K562 (cell line): ENCODE measurements at regions not wholly inside any gene's neighbourhood (a gene's known extent, or its start where the extent isn't known, plus 50 kb on each side); places are given as distances from the start of the nearest gene placed in this dataset.

ENCODE experiments used
- ELF1 ChIP-seq: fragments of 200-800 bp; sonication (Bioruptor generic); IDR thresholded peaks from 2 replicates; pipeline ENCODE4 v1.6.1; 2016; ENCODE audit warnings: missing genetic modification characterization, missing compliant biosample characterization
- ERF ChIP-seq: fragments of 450-650 bp; formaldehyde crosslinking; IDR thresholded peaks from 2 replicates; pipeline ENCODE4 v1.4.0; 2020; ENCODE audit warnings: mild to moderate bottlenecking, mixed read lengths
- FIP1L1 ChIP-seq: fragments of 200-400 bp; formaldehyde crosslinking; IDR thresholded peaks from 2 replicates; pipeline ENCODE4 v1.6.1; 2018; ENCODE audit warnings: mild to moderate bottlenecking, low read depth, low read length; ENCODE audit not compliant: poor library complexity, severe bottlenecking
- HDAC3 ChIP-seq: fragments of 450-650 bp; IDR thresholded peaks from 2 replicates; pipeline ENCODE4 v1.6.1; 2018; ENCODE audit warnings: borderline replicate concordance, mild to moderate bottlenecking, moderate library complexity; ENCODE audit not compliant: partially characterized antibody
- LCOR ChIP-seq: sonication (generic); formaldehyde crosslinking; IDR thresholded peaks from 2 replicates; pipeline ENCODE4 v1.8.0; 2022; ENCODE audit warnings: mild to moderate bottlenecking, missing genetic modification reagents
- NFIX ChIP-seq: fragments of 250-450 bp; sonication (Bioruptor Pico); IDR thresholded peaks from 2 replicates; pipeline ENCODE4 v1.4.0; 2020; ENCODE audit warnings: low read depth, mild to moderate bottlenecking, moderate library complexity
- NR2C2 ChIP-seq, 2 experiments: fragments of 200-800 bp in 1 of 2; sonication (Bioruptor generic) in 1 of 2; sonication (generic) in 1 of 2; formaldehyde crosslinking in 1 of 2; IDR thresholded peaks; 2 replicates each; pipeline versions ENCODE4 v1.6.1 to v1.8.0; 2016 to 2022; ENCODE audit warnings: mild to moderate bottlenecking in 1 of 2, missing compliant biosample characterization in 1 of 2, missing genetic modification characterization in 1 of 2, missing genetic modification reagents in 1 of 2
- NR4A1 ChIP-seq, 2 experiments: fragments of 250-450 bp in 1 of 2; fragments of 450-650 bp in 1 of 2; sonication (Bioruptor Pico) in 1 of 2; IDR thresholded peaks; 2 replicates each; pipeline versions ENCODE4 v1.4.0 to v1.6.1; 2016 to 2020; ENCODE audit warnings: mild to moderate bottlenecking in 2 of 2, missing compliant biosample characterization in 1 of 2, missing genetic modification characterization in 1 of 2, moderate library complexity in 1 of 2
- ZNF431 ChIP-seq: sonication (generic); formaldehyde crosslinking; IDR thresholded peaks from 2 replicates; pipeline ENCODE4 v1.8.0; 2022; ENCODE audit warnings: mild to moderate bottlenecking, missing genetic modification reagents
- TF ChIP-seq, protein P1 (sequence below): sonication (generic); formaldehyde crosslinking; IDR thresholded peaks from 2 replicates; pipeline ENCODE4 v1.8.0; 2022; ENCODE audit warnings: mild to moderate bottlenecking, missing genetic modification reagents
- TF ChIP-seq, protein P2 (sequence below): fragments of 250-450 bp; sonication (Bioruptor Pico); IDR thresholded peaks from 2 replicates; pipeline ENCODE4 v1.4.0; 2020; ENCODE audit warnings: mild to moderate bottlenecking, moderate library complexity
- TF ChIP-seq, protein P3 (sequence below): fragments of 450-650 bp; IDR thresholded peaks from 2 replicates; pipeline ENCODE4 v1.7.0; 2016; ENCODE audit warnings: borderline replicate concordance

DNA sequence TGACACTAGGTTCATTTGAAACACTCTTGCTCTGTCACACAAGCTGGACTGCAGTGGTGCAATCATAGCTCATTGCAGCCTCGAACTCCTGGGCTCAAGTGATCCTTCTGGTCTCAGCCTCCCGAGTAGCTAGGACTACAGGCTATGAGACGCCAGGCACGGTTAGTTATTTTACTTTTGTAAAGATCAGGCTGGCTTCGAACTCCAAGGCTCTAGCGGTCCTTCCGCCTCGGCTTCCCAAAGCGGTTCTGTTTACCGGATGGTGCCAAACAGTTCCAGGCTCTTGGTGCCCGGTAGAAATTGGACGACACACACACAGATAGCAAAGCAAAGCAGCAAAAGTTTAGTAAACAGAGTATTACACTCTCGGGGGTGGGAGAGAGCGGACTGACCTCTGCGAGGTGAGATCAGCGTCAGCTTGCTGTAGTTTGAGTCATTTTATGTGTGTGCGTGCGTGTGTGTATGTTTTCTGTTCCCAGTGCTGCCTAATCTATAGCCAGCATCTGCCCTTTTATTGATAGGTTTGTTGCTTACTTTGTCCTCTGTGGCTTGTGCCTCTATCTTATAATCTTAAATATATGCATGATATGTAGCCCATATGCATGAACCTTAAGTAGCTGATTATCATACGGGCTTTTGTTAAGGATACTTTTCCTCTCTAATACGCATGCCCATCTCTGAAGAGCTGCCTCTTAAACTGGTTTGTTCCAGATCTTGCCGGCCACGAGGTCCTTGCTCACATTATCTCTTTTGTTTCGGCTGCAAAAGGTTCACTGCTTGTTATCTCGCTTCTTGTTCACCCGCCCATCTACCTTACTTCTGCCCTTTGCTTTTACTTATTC, 75.2 kb downstream of the OR2B2 start (continued):
- TF ChIP-seq, protein P1, sequence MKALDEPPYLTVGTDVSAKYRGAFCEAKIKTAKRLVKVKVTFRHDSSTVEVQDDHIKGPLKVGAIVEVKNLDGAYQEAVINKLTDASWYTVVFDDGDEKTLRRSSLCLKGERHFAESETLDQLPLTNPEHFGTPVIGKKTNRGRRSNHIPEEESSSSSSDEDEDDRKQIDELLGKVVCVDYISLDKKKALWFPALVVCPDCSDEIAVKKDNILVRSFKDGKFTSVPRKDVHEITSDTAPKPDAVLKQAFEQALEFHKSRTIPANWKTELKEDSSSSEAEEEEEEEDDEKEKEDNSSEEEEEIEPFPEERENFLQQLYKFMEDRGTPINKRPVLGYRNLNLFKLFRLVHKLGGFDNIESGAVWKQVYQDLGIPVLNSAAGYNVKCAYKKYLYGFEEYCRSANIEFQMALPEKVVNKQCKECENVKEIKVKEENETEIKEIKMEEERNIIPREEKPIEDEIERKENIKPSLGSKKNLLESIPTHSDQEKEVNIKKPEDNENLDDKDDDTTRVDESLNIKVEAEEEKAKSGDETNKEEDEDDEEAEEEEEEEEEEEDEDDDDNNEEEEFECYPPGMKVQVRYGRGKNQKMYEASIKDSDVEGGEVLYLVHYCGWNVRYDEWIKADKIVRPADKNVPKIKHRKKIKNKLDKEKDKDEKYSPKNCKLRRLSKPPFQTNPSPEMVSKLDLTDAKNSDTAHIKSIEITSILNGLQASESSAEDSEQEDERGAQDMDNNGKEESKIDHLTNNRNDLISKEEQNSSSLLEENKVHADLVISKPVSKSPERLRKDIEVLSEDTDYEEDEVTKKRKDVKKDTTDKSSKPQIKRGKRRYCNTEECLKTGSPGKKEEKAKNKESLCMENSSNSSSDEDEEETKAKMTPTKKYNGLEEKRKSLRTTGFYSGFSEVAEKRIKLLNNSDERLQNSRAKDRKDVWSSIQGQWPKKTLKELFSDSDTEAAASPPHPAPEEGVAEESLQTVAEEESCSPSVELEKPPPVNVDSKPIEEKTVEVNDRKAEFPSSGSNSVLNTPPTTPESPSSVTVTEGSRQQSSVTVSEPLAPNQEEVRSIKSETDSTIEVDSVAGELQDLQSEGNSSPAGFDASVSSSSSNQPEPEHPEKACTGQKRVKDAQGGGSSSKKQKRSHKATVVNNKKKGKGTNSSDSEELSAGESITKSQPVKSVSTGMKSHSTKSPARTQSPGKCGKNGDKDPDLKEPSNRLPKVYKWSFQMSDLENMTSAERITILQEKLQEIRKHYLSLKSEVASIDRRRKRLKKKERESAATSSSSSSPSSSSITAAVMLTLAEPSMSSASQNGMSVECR (CRISPR knock-in tag), result no peak
- TF ChIP-seq NR2C2 (CRISPR knock-in tag; IDR thresholded peaks at IDR 0.05), result peak; percentile 71; the same call in 1 of the 2 replicates
- TF ChIP-seq NR2C2 (tag; IDR thresholded peaks at IDR 0.05), result peak; percentile 75
- no peak for TF ChIP-seq ELF1 (tag)
- TF ChIP-seq FIP1L1, result no peak
- no peak for TF ChIP-seq NR4A1 (CRISPR knock-in tag; IDR thresholded peaks at IDR 0.05)
- TF ChIP-seq NR4A1 (tag; IDR thresholded peaks at IDR 0.05), result no peak
- TF ChIP-seq, protein P2, sequence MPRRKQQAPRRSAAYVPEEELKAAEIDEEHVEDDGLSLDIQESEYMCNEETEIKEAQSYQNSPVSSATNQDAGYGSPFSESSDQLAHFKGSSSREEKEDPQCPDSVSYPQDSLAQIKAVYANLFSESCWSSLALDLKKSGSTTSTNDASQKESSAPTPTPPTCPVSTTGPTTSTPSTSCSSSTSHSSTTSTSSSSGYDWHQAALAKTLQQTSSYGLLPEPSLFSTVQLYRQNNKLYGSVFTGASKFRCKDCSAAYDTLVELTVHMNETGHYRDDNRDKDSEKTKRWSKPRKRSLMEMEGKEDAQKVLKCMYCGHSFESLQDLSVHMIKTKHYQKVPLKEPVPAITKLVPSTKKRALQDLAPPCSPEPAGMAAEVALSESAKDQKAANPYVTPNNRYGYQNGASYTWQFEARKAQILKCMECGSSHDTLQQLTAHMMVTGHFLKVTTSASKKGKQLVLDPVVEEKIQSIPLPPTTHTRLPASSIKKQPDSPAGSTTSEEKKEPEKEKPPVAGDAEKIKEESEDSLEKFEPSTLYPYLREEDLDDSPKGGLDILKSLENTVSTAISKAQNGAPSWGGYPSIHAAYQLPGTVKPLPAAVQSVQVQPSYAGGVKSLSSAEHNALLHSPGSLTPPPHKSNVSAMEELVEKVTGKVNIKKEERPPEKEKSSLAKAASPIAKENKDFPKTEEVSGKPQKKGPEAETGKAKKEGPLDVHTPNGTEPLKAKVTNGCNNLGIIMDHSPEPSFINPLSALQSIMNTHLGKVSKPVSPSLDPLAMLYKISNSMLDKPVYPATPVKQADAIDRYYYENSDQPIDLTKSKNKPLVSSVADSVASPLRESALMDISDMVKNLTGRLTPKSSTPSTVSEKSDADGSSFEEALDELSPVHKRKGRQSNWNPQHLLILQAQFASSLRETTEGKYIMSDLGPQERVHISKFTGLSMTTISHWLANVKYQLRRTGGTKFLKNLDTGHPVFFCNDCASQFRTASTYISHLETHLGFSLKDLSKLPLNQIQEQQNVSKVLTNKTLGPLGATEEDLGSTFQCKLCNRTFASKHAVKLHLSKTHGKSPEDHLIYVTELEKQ (CRISPR knock-in tag), result no peak
- TF ChIP-seq NFIX (CRISPR knock-in tag), result no peak
- TF ChIP-seq, protein P3, sequence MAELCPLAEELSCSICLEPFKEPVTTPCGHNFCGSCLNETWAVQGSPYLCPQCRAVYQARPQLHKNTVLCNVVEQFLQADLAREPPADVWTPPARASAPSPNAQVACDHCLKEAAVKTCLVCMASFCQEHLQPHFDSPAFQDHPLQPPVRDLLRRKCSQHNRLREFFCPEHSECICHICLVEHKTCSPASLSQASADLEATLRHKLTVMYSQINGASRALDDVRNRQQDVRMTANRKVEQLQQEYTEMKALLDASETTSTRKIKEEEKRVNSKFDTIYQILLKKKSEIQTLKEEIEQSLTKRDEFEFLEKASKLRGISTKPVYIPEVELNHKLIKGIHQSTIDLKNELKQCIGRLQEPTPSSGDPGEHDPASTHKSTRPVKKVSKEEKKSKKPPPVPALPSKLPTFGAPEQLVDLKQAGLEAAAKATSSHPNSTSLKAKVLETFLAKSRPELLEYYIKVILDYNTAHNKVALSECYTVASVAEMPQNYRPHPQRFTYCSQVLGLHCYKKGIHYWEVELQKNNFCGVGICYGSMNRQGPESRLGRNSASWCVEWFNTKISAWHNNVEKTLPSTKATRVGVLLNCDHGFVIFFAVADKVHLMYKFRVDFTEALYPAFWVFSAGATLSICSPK, result no peak
- peak; percentile 55; the same call in 1 of the 2 replicates for TF ChIP-seq ERF (CRISPR knock-in tag)
- no peak; the same call in 1 of the 2 replicates for TF ChIP-seq LCOR (CRISPR knock-in tag)
- TF ChIP-seq ZNF431 (CRISPR knock-in tag), result no peak
- TF ChIP-seq HDAC3, result peak; percentile 72
